SK-N-SH (cell line): ENCODE measurements at regions not wholly inside any gene's neighbourhood (a gene's known extent, or its start where the extent isn't known, plus 50 kb on each side); places are given as distances from the start of the nearest gene placed in this dataset.

Experiments used
- CTCF ChIA-PET: fragments of 300-600, 350-600 bp; formaldehyde crosslinking; extraction: SDS; loops from one replicate; lab custom pipeline; 2021; lab: Yijun Ruan, JAX
- POLR2A ChIA-PET: fragments of 350-600 bp; sonication (Branson Sonifier 250); formaldehyde crosslinking; extraction: SDS; loops from one replicate; lab custom pipeline; 2020; ENCODE audit warnings: antibody characterized with exemption, inconsistent platforms; lab: Yijun Ruan, JAX
- DNase-seq: peaks from one replicate; pipeline ENCODE4 v3.0.0; 2012
- H2AFZ ChIP-seq: fragments of 200-600 bp; sonication (generic); 2 replicates; pipeline ENCODE4 v1.8.1; 2016; ENCODE audit warnings: antibody characterized with exemption, mild to moderate bottlenecking, low read depth
- H3F3A ChIP-seq: fragments of 200-600 bp; sonication (generic); replicated peaks from 2 replicates; pipeline ENCODE3; 2016; ENCODE audit warnings: antibody characterized with exemption, mild to moderate bottlenecking; ENCODE audit not compliant: insufficient read depth
- H3K27ac ChIP-seq, 2 experiments: fragments of 200-500 bp in 1 of 2; fragments of 200-600 bp in 1 of 2; sonication (Bioruptor generic) in 1 of 2; sonication (generic), shearing (Covaris generic) in 1 of 2; 2 replicates each; pipeline versions ENCODE4 v1.5.1 to v1.6.1; 2014 to 2016; ENCODE audit warnings: low read depth in 2 of 2, inconsistent platforms in 1 of 2, low read length in 1 of 2, mild to moderate bottlenecking in 1 of 2, mixed read lengths in 1 of 2
- H3K27me3 ChIP-seq: fragments of 200-600 bp; sonication (generic), shearing (Covaris generic); 2 replicates; pipeline ENCODE4 v1.6.1; 2016; ENCODE audit warnings: mixed run types; ENCODE audit not compliant: insufficient read depth
- H3K36me3 ChIP-seq, 2 experiments: fragments of 200-500 bp in 1 of 2; fragments of 200-600 bp in 1 of 2; sonication (Bioruptor generic) in 1 of 2; sonication (generic) in 1 of 2; replicated peaks in 1 of 2; 2 replicates each; pipeline versions ENCODE3 to v1.5.1; 2014 to 2016; ENCODE audit warnings: low read length in 1 of 2, mild to moderate bottlenecking in 1 of 2; ENCODE audit not compliant: insufficient read depth in 2 of 2, control insufficient read depth in 1 of 2
- H3K4me1 ChIP-seq, 2 experiments: fragments of 200-500 bp in 1 of 2; fragments of 200-600 bp in 1 of 2; sonication (Bioruptor generic) in 1 of 2; sonication (generic), shearing (Covaris generic) in 1 of 2; 2 replicates each; pipeline versions ENCODE4 v1.5.1 to v1.6.1; 2014 to 2016; ENCODE audit warnings: low read depth in 1 of 2, low read length in 1 of 2, mixed run types in 1 of 2; ENCODE audit not compliant: insufficient read depth in 2 of 2, control insufficient read depth in 1 of 2
- H3K4me2 ChIP-seq: fragments of 200-600 bp; sonication (generic), shearing (Covaris generic); 2 replicates; pipeline ENCODE4 v1.6.1; 2017; ENCODE audit warnings: mixed run types
- H3K4me3 ChIP-seq, 2 experiments: fragments of 200-500 bp in 1 of 2; fragments of 200-600 bp in 1 of 2; sonication (Bioruptor generic) in 1 of 2; sonication (generic), shearing (Covaris generic) in 1 of 2; 2 replicates each; pipeline versions ENCODE4 v1.5.1 to v1.8.1; 2014 to 2016; ENCODE audit warnings: low read depth in 2 of 2, inconsistent platforms in 1 of 2, low read length in 1 of 2, mild to moderate bottlenecking in 1 of 2, mixed read lengths in 1 of 2, moderate library complexity in 1 of 2
- H3K79me2 ChIP-seq: fragments of 200-600 bp; sonication (generic); 2 replicates; pipeline ENCODE4 v1.8.1; 2017; ENCODE audit warnings: mild to moderate bottlenecking; ENCODE audit not compliant: insufficient read depth
- H3K9ac ChIP-seq: fragments of 200-600 bp; sonication (generic); 2 replicates; pipeline ENCODE4 v1.6.1; 2017; ENCODE audit warnings: mixed run types
- H3K9me2 ChIP-seq: fragments of 200-600 bp; sonication (generic); 2 replicates; pipeline ENCODE4 v1.6.1; 2017; ENCODE audit warnings: mixed run types
- H3K9me3 ChIP-seq: fragments of 200-600 bp; sonication (generic); 2 replicates; pipeline ENCODE4 v1.6.1; 2017; ENCODE audit warnings: mixed run types, mild to moderate bottlenecking, moderate library complexity
- H4K20me1 ChIP-seq: fragments of 200-600 bp; sonication (generic); 2 replicates; pipeline ENCODE4 v1.6.1; 2017; ENCODE audit warnings: mild to moderate bottlenecking, mixed run types; ENCODE audit not compliant: insufficient read depth
- CHD2 ChIP-seq: fragments of 150-350 bp; IDR thresholded peaks from 2 replicates; pipeline ENCODE4 v1.6.1; 2018; ENCODE audit warnings: low read length; ENCODE audit not compliant: partially characterized antibody
- ELF1 ChIP-seq: IDR thresholded peaks from 2 replicates; pipeline ENCODE4 v1.4.0; 2012
- EP300 ChIP-seq, 2 experiments: IDR thresholded peaks; 2 replicates each; pipeline versions ENCODE4 v1.4.0 to v1.6.1; 2012; ENCODE audit warnings: borderline replicate concordance in 1 of 2, low read depth in 1 of 2, low read length in 1 of 2
- FOXJ3 ChIP-seq: sonication (generic); formaldehyde crosslinking; IDR thresholded peaks from 2 replicates; pipeline ENCODE4 v1.5.1; 2020; ENCODE audit warnings: mild to moderate bottlenecking, missing genetic modification reagents
- GABPA ChIP-seq: IDR thresholded peaks from 2 replicates; pipeline ENCODE4 v1.4.0; 2012; ENCODE audit warnings: low read depth, mild to moderate bottlenecking
- JUND ChIP-seq: IDR thresholded peaks from 2 replicates; pipeline ENCODE4 v1.4.0; 2012
- MEF2A ChIP-seq: IDR thresholded peaks from 2 replicates; pipeline ENCODE4 v1.4.0; 2012; ENCODE audit warnings: low read depth, borderline replicate concordance
- POLR2AphosphoS5 ChIP-seq: IDR thresholded peaks from 2 replicates; pipeline ENCODE4 v1.6.1; 2012; ENCODE audit warnings: low read depth, low read length
- RCOR1 ChIP-seq: fragments of 150-350 bp; IDR thresholded peaks from 2 replicates; pipeline ENCODE4 v1.6.1; 2017; ENCODE audit warnings: antibody characterized with exemption, low read length
- RFX5 ChIP-seq: IDR thresholded peaks from 2 replicates; pipeline ENCODE4 v1.6.1; 2012; ENCODE audit warnings: mild to moderate bottlenecking, improper control_type of control experiment, low read length
- RXRA ChIP-seq: IDR thresholded peaks from 2 replicates; pipeline ENCODE4 v1.4.0; 2012; ENCODE audit warnings: low read depth, mild to moderate bottlenecking, borderline replicate concordance
- TAF1 ChIP-seq: IDR thresholded peaks from 2 replicates; pipeline ENCODE4 v1.6.1; 2012; ENCODE audit warnings: low read depth, mild to moderate bottlenecking, low read length, moderate library complexity, borderline replicate concordance
- TCF12 ChIP-seq: IDR thresholded peaks from 2 replicates; pipeline ENCODE4 v1.4.0; 2012
- TEAD4 ChIP-seq: IDR thresholded peaks from 2 replicates; pipeline ENCODE4 v1.4.0; 2012; ENCODE audit warnings: mild to moderate bottlenecking, borderline replicate concordance; ENCODE audit not compliant: insufficient read depth
- YY1 ChIP-seq: IDR thresholded peaks from 2 replicates; pipeline ENCODE4 v1.4.0; 2012; ENCODE audit warnings: low read depth, mild to moderate bottlenecking
- WGBS: methylation state at CpG from one replicate; pipeline ENCODE4 v1.1.6; 2017; ENCODE audit warnings: low lambda C conversion rate; 5-methylcytosine and 5-hydroxymethylcytosine counted together
- TF ChIP-seq, protein P1 (sequence below): fragments of 200-600 bp; sonication (generic); IDR thresholded peaks from 2 replicates; pipeline ENCODE4 v1.6.1; 2017; ENCODE audit warnings: antibody characterized with exemption, mild to moderate bottlenecking, moderate library complexity
- TF ChIP-seq, protein P2 (sequence below): IDR thresholded peaks from 2 replicates; pipeline ENCODE4 v1.4.0; 2012; ENCODE audit warnings: low read depth, borderline replicate concordance
- TF ChIP-seq, protein P3 (sequence below): IDR thresholded peaks from 2 replicates; pipeline ENCODE4 v1.6.1; 2012; ENCODE audit warnings: mild to moderate bottlenecking, low read depth, low read length, moderate library complexity
- TF ChIP-seq, protein P4 (sequence below): IDR thresholded peaks from 2 replicates; pipeline ENCODE4 v1.4.0; 2012; ENCODE audit warnings: low read depth
- TF ChIP-seq, protein P5 (sequence below): IDR thresholded peaks from 2 replicates; pipeline ENCODE4; 2012

DNA sequence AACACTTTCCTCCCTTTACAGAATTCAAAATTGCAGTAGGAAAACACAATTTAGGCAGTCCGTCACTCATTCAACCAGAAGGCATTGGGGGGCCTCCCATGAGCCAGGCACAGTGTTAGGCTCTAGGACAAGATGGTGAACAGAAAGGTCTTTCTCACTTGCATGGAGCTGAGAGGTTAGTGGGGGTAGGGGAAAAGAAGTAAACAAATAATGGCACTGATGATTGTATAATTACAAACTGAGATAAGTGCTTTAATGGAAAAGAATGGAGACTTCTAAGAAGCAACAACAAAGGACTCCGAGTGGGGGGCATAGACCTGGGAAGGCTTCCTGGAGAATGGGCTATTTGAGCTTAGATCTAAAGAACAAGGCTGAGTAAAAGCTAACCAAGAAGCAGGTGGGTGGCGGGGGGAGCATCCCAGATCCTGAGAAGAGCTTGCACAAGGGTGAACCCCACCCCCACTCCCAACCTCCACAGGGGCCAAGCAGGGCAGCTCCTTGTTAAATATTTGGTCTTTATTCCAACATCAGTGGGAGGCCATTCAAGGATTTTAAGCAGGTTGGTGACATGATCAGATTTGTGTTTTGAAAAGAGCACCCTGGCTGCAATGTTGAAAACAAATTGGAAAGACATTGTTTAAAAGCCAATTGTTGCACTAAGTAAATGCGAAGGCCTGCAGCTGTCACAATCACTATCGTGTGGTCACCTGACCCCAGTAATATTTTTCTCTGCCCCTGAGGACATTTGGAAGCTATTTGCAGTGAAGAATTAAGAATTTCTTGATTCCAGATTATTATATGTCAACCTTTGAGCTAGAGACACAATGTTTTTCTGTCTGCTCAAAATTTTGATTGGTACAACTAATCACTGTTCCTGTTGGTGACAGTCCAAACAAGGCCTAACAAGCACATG lies 73.9 kb upstream of the EFNA5 start:
- no peaks in the 10 kb centered on the region for H3K4me1 ChIP-seq
- H4K20me1 ChIP-seq: no peaks in the 10 kb centered on the region
- no peak overlapping the region for H3K4me3 ChIP-seq
- H3K27me3 ChIP-seq: no peaks in the 10 kb centered on the region
- WGBS: 71% methylated on average over 5 of the region's 5 CpGs
- no peak overlapping the region for H2AFZ ChIP-seq
- no peaks in the 10 kb centered on the region for H3F3A ChIP-seq
- no peaks in the 10 kb centered on the region for H3K9me2 ChIP-seq
- no peaks in the 10 kb centered on the region for H3K79me2 ChIP-seq
- DNase-seq: no peak
- H3K9me3 ChIP-seq: no peaks in the 10 kb centered on the region
- TF ChIP-seq MEF2A: no peak
- no peak for TF ChIP-seq RCOR1
- no peak for TF ChIP-seq TEAD4
- TF ChIP-seq, protein P1, sequence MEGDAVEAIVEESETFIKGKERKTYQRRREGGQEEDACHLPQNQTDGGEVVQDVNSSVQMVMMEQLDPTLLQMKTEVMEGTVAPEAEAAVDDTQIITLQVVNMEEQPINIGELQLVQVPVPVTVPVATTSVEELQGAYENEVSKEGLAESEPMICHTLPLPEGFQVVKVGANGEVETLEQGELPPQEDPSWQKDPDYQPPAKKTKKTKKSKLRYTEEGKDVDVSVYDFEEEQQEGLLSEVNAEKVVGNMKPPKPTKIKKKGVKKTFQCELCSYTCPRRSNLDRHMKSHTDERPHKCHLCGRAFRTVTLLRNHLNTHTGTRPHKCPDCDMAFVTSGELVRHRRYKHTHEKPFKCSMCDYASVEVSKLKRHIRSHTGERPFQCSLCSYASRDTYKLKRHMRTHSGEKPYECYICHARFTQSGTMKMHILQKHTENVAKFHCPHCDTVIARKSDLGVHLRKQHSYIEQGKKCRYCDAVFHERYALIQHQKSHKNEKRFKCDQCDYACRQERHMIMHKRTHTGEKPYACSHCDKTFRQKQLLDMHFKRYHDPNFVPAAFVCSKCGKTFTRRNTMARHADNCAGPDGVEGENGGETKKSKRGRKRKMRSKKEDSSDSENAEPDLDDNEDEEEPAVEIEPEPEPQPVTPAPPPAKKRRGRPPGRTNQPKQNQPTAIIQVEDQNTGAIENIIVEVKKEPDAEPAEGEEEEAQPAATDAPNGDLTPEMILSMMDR: no peak
- TF ChIP-seq, protein P2, sequence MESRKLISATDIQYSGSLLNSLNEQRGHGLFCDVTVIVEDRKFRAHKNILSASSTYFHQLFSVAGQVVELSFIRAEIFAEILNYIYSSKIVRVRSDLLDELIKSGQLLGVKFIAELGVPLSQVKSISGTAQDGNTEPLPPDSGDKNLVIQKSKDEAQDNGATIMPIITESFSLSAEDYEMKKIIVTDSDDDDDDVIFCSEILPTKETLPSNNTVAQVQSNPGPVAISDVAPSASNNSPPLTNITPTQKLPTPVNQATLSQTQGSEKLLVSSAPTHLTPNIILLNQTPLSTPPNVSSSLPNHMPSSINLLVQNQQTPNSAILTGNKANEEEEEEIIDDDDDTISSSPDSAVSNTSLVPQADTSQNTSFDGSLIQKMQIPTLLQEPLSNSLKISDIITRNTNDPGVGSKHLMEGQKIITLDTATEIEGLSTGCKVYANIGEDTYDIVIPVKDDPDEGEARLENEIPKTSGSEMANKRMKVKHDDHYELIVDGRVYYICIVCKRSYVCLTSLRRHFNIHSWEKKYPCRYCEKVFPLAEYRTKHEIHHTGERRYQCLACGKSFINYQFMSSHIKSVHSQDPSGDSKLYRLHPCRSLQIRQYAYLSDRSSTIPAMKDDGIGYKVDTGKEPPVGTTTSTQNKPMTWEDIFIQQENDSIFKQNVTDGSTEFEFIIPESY: no peak
- TF ChIP-seq TCF12: no peak
- TF ChIP-seq ELF1: no peak
- TF ChIP-seq, protein P3, sequence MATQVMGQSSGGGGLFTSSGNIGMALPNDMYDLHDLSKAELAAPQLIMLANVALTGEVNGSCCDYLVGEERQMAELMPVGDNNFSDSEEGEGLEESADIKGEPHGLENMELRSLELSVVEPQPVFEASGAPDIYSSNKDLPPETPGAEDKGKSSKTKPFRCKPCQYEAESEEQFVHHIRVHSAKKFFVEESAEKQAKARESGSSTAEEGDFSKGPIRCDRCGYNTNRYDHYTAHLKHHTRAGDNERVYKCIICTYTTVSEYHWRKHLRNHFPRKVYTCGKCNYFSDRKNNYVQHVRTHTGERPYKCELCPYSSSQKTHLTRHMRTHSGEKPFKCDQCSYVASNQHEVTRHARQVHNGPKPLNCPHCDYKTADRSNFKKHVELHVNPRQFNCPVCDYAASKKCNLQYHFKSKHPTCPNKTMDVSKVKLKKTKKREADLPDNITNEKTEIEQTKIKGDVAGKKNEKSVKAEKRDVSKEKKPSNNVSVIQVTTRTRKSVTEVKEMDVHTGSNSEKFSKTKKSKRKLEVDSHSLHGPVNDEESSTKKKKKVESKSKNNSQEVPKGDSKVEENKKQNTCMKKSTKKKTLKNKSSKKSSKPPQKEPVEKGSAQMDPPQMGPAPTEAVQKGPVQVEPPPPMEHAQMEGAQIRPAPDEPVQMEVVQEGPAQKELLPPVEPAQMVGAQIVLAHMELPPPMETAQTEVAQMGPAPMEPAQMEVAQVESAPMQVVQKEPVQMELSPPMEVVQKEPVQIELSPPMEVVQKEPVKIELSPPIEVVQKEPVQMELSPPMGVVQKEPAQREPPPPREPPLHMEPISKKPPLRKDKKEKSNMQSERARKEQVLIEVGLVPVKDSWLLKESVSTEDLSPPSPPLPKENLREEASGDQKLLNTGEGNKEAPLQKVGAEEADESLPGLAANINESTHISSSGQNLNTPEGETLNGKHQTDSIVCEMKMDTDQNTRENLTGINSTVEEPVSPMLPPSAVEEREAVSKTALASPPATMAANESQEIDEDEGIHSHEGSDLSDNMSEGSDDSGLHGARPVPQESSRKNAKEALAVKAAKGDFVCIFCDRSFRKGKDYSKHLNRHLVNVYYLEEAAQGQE: no peak
- TF ChIP-seq RXRA: no peak
- no peak for TF ChIP-seq CHD2
- no peak for TF ChIP-seq TAF1
- TF ChIP-seq, protein P4, sequence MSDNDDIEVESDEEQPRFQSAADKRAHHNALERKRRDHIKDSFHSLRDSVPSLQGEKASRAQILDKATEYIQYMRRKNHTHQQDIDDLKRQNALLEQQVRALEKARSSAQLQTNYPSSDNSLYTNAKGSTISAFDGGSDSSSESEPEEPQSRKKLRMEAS: no peak
- TF ChIP-seq POLR2AphosphoS5: no peak
- TF ChIP-seq JUND: no peak
- TF ChIP-seq, protein P5, sequence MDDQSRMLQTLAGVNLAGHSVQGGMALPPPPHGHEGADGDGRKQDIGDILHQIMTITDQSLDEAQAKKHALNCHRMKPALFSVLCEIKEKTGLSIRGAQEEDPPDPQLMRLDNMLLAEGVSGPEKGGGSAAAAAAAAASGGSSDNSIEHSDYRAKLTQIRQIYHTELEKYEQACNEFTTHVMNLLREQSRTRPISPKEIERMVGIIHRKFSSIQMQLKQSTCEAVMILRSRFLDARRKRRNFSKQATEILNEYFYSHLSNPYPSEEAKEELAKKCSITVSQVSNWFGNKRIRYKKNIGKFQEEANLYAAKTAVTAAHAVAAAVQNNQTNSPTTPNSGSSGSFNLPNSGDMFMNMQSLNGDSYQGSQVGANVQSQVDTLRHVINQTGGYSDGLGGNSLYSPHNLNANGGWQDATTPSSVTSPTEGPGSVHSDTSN: no peak
- TF ChIP-seq YY1: no peak
- no peak for TF ChIP-seq GABPA
- no peak for TF ChIP-seq EP300 (IDR thresholded peaks at IDR 0.05; ENCODE audit: borderline replicate concordance in 1 of 2, low read depth in 1 of 2, low read length in 1 of 2)
- no peak for TF ChIP-seq RFX5
- TF ChIP-seq FOXJ3 (CRISPR knock-in tag): no peak
- H3K4me2 ChIP-seq: no peak overlapping the region
- ChIA-PET POLR2A (no interaction called here), CTCF (no interaction called here)
- H3K36me3 ChIP-seq: no peaks in the 10 kb centered on the region
- H3K9ac ChIP-seq: no peak overlapping the region
- no peak overlapping the region for H3K27ac ChIP-seq
